K562 (cell line): ENCODE measurements at regions not wholly inside any gene's neighbourhood (a gene's known extent, or its start where the extent isn't known, plus 50 kb on each side); places are given as distances from the start of the nearest gene placed in this dataset.

Source experiments
- ASH1L ChIP-seq: fragments of 450-650 bp; IDR thresholded peaks from 2 replicates; pipeline ENCODE4 v1.6.1; 2018; ENCODE audit warnings: borderline replicate concordance, mild to moderate bottlenecking, low read depth; ENCODE audit not compliant: partially characterized antibody
- EP400 ChIP-seq: fragments of 450-650 bp; IDR thresholded peaks from 2 replicates; pipeline ENCODE4 v1.6.1; 2017; ENCODE audit warnings: antibody characterized with exemption, mild to moderate bottlenecking, moderate library complexity
- GTF2E2 ChIP-seq: fragments of 200-800 bp; sonication (Bioruptor generic); IDR thresholded peaks from 2 replicates; pipeline ENCODE4 v1.6.1; 2016; ENCODE audit warnings: missing genetic modification characterization, missing compliant biosample characterization
- KAT2B ChIP-seq: IDR thresholded peaks from one replicate; pipeline ENCODE4 v1.6.1; 2012; ENCODE audit warnings: low read depth, mild to moderate bottlenecking, control low read depth, inconsistent platforms, low read length, moderate library complexity
- MCM5 ChIP-seq: fragments of 450-650 bp; IDR thresholded peaks from 2 replicates; pipeline ENCODE4 v1.6.1; 2016; ENCODE audit warnings: low read depth
- POLR2B ChIP-seq: fragments of 450-650 bp; IDR thresholded peaks from 2 replicates; pipeline ENCODE4 v1.6.1; 2018; ENCODE audit warnings: low read depth; ENCODE audit not compliant: partially characterized antibody
- SMARCE1 ChIP-seq: fragments of 450-650 bp; IDR thresholded peaks from 2 replicates; pipeline ENCODE4 v1.7.1; 2016; ENCODE audit warnings: mild to moderate bottlenecking
- YBX1 ChIP-seq: fragments of 450-650 bp; IDR thresholded peaks from 2 replicates; pipeline ENCODE4 v1.7.1; 2016; ENCODE audit warnings: mild to moderate bottlenecking
- TF ChIP-seq, protein P1 (sequence below): sonication (generic); formaldehyde crosslinking; IDR thresholded peaks from 2 replicates; pipeline ENCODE4 v1.8.1; 2023; ENCODE audit warnings: mild to moderate bottlenecking, missing genetic modification reagents, moderate library complexity
- TF ChIP-seq, protein P2 (sequence below): IDR thresholded peaks from 2 replicates; pipeline ENCODE4 v1.6.1; 2011; ENCODE audit not compliant: insufficient read length; ENCODE audit errors: extremely low read depth
- TF ChIP-seq, protein P3 (sequence below): sonication (generic); formaldehyde crosslinking; IDR thresholded peaks from 2 replicates; pipeline ENCODE4 v1.8.0; 2022; ENCODE audit warnings: missing genetic modification reagents, mild to moderate bottlenecking, borderline replicate concordance
- TF ChIP-seq, protein P4 (sequence below): fragments of 450-650 bp; formaldehyde crosslinking; conservative IDR thresholded peaks from 2 replicates; pipeline ENCODE4 v1.4.0; 2022; ENCODE audit warnings: mild to moderate bottlenecking, missing genetic modification characterization
- TF ChIP-seq, protein P5 (sequence below): sonication (generic); formaldehyde crosslinking; IDR thresholded peaks from 2 replicates; pipeline ENCODE4 v1.8.1; 2023; ENCODE audit warnings: mild to moderate bottlenecking, missing genetic modification reagents
- TF ChIP-seq, protein P6 (sequence below): fragments of 250-450 bp; sonication (Bioruptor Pico); IDR thresholded peaks from 2 replicates; pipeline ENCODE4 v1.8.0; 2022; ENCODE audit warnings: inconsistent platforms, mild to moderate bottlenecking, moderate library complexity, borderline replicate concordance
- TF ChIP-seq, protein P7 (sequence below): fragments of 450-650 bp; formaldehyde crosslinking; IDR thresholded peaks from 2 replicates; pipeline ENCODE4 v1.4.0; 2020; ENCODE audit warnings: mild to moderate bottlenecking, moderate library complexity
- TF ChIP-seq, protein P8 (sequence below): sonication (generic); formaldehyde crosslinking; IDR thresholded peaks from 2 replicates; pipeline ENCODE4 v1.8.1; 2023; ENCODE audit warnings: mild to moderate bottlenecking, missing genetic modification reagents

DNA sequence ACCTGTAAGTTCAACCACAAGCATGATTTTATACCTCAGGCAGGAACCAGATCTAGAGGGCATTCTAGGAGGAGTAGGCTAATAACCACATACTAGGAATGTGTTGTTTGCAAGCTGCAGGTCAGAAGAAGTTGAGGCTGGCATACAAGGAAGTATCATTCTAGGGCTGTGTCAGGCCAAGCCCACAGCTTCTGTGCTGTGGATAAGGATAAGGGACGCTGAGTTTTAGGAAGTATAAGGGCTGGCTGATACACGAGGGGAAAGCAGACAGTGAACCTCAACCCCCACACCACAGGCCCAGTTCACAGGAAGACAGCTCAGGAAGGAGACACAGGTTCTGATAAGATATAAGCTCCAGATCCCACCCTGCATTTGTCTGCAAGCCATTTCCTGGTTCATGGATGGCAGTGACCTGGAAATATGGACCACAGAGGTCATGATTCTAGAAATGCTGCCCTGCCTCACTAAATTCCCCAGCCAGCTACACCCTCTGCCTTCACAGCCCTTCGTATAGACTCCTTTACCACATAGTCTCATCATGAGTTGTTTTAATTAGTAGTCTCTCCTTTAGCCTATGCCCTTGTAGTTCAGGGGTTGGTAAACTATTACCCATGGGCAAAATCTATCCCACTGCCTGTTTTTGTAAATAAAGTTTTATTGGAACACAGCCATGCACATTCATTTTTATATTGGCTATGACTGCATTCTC lies 260.7 kb downstream of the OPA1 start (continued):
- TF ChIP-seq, protein P1, sequence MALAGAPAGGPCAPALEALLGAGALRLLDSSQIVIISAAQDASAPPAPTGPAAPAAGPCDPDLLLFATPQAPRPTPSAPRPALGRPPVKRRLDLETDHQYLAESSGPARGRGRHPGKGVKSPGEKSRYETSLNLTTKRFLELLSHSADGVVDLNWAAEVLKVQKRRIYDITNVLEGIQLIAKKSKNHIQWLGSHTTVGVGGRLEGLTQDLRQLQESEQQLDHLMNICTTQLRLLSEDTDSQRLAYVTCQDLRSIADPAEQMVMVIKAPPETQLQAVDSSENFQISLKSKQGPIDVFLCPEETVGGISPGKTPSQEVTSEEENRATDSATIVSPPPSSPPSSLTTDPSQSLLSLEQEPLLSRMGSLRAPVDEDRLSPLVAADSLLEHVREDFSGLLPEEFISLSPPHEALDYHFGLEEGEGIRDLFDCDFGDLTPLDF, result no peak
- TF ChIP-seq SMARCE1 (peak; percentile 87; the same call in 1 of the 2 replicates), GTF2E2 (tag) (no peak), YBX1 (no peak), ASH1L (peak; percentile 63), POLR2B (no peak), KAT2B (no peak), EP400 (peak; percentile 57), MCM5 (no peak)
- TF ChIP-seq, protein P2, sequence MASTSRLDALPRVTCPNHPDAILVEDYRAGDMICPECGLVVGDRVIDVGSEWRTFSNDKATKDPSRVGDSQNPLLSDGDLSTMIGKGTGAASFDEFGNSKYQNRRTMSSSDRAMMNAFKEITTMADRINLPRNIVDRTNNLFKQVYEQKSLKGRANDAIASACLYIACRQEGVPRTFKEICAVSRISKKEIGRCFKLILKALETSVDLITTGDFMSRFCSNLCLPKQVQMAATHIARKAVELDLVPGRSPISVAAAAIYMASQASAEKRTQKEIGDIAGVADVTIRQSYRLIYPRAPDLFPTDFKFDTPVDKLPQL, result no peak
- TF ChIP-seq, protein P3, sequence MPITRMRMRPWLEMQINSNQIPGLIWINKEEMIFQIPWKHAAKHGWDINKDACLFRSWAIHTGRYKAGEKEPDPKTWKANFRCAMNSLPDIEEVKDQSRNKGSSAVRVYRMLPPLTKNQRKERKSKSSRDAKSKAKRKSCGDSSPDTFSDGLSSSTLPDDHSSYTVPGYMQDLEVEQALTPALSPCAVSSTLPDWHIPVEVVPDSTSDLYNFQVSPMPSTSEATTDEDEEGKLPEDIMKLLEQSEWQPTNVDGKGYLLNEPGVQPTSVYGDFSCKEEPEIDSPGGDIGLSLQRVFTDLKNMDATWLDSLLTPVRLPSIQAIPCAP, result no peak
- TF ChIP-seq, protein P4, sequence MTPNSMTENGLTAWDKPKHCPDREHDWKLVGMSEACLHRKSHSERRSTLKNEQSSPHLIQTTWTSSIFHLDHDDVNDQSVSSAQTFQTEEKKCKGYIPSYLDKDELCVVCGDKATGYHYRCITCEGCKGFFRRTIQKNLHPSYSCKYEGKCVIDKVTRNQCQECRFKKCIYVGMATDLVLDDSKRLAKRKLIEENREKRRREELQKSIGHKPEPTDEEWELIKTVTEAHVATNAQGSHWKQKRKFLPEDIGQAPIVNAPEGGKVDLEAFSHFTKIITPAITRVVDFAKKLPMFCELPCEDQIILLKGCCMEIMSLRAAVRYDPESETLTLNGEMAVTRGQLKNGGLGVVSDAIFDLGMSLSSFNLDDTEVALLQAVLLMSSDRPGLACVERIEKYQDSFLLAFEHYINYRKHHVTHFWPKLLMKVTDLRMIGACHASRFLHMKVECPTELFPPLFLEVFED (CRISPR knock-in tag), result no peak; the same call in 1 of the 2 replicates
- TF ChIP-seq, protein P5, sequence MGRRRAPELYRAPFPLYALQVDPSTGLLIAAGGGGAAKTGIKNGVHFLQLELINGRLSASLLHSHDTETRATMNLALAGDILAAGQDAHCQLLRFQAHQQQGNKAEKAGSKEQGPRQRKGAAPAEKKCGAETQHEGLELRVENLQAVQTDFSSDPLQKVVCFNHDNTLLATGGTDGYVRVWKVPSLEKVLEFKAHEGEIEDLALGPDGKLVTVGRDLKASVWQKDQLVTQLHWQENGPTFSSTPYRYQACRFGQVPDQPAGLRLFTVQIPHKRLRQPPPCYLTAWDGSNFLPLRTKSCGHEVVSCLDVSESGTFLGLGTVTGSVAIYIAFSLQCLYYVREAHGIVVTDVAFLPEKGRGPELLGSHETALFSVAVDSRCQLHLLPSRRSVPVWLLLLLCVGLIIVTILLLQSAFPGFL (CRISPR knock-in tag), result no peak
- TF ChIP-seq, protein P6, sequence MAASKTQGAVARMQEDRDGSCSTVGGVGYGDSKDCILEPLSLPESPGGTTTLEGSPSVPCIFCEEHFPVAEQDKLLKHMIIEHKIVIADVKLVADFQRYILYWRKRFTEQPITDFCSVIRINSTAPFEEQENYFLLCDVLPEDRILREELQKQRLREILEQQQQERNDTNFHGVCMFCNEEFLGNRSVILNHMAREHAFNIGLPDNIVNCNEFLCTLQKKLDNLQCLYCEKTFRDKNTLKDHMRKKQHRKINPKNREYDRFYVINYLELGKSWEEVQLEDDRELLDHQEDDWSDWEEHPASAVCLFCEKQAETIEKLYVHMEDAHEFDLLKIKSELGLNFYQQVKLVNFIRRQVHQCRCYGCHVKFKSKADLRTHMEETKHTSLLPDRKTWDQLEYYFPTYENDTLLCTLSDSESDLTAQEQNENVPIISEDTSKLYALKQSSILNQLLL (CRISPR knock-in tag), result no peak
- TF ChIP-seq, protein P7, sequence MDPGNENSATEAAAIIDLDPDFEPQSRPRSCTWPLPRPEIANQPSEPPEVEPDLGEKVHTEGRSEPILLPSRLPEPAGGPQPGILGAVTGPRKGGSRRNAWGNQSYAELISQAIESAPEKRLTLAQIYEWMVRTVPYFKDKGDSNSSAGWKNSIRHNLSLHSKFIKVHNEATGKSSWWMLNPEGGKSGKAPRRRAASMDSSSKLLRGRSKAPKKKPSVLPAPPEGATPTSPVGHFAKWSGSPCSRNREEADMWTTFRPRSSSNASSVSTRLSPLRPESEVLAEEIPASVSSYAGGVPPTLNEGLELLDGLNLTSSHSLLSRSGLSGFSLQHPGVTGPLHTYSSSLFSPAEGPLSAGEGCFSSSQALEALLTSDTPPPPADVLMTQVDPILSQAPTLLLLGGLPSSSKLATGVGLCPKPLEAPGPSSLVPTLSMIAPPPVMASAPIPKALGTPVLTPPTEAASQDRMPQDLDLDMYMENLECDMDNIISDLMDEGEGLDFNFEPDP (CRISPR knock-in tag), result 0 out of 2 replicates have a peak, but pooled peaks have one; percentile 10
- TF ChIP-seq, protein P8, sequence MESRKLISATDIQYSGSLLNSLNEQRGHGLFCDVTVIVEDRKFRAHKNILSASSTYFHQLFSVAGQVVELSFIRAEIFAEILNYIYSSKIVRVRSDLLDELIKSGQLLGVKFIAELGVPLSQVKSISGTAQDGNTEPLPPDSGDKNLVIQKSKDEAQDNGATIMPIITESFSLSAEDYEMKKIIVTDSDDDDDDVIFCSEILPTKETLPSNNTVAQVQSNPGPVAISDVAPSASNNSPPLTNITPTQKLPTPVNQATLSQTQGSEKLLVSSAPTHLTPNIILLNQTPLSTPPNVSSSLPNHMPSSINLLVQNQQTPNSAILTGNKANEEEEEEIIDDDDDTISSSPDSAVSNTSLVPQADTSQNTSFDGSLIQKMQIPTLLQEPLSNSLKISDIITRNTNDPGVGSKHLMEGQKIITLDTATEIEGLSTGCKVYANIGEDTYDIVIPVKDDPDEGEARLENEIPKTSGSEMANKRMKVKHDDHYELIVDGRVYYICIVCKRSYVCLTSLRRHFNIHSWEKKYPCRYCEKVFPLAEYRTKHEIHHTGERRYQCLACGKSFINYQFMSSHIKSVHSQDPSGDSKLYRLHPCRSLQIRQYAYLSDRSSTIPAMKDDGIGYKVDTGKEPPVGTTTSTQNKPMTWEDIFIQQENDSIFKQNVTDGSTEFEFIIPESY (CRISPR knock-in tag), result 0 out of 2 replicates have a peak, but pooled peaks have one; percentile 33
